ENCODE measurements at regions not wholly inside any gene's neighbourhood (a gene's known extent, or its start where the extent isn't known, plus 50 kb on each side); places are given as distances from the start of the nearest gene placed in this dataset.

GRCh38 chr14:66152747-66153146 is 333.4 kb upstream of the CCDC196 start:
- no peak for DNase-seq
- no peak overlapping the region for H3K4me3 ChIP-seq (ENCODE audit: low read length in 2 of 2)
- H3K4me1 ChIP-seq (ENCODE audit: insufficient read depth, low read length), result no peaks in the 10 kb centered on the region
- no peak overlapping the region for H3K27ac Mint-ChIP-seq
- H3K27me3 ChIP-seq (ENCODE audit: insufficient read depth, low read length), result no peaks in the 10 kb centered on the region
- no peaks in the 10 kb centered on the region for H3K36me3 ChIP-seq (ENCODE audit: insufficient read depth, low read length)
- CTCF ChIA-PET (ENCODE audit: partially characterized antibody), result no interaction called here
- peaks cover 0 to 3% of the 10 kb centered on the region in 2 donors for H3K36me3 Mint-ChIP-seq
- peaks cover 0 to 5% (median 0%) of the 10 kb centered on the region in 8 donors for H3K9me3 Mint-ChIP-seq
- H3K27me3 Mint-ChIP-seq, result peaks cover 0 to 4% of the 10 kb centered on the region in 2 donors
- no peak overlapping the region for H3K4me3 Mint-ChIP-seq
- intact Hi-C loops (cut with micrococcal nuclease), result no loop called here
- H3K4me1 Mint-ChIP-seq, result no peaks in the 10 kb centered on the region
- H3K27ac ChIP-seq (ENCODE audit: low read depth, low read length), result no peak overlapping the region
- POLR2A ChIA-PET (ENCODE audit: partially characterized antibody), result no interaction called here
- no peaks in the 10 kb centered on the region for H3K9me3 ChIP-seq (ENCODE audit: control insufficient read depth in 1 of 2, low read length in 2 of 2)

- Histone ChIP-seq H3K36me3 (ENCODE audit: insufficient read depth, low read length) (no peaks in the 10 kb centered on the region), H3K27ac (ENCODE audit: low read depth, low read length) (no peak overlapping the region), H3K27me3 (ENCODE audit: insufficient read depth, low read length) (no peaks in the 10 kb centered on the region), H3K9me3 (ENCODE audit: control insufficient read depth in 1 of 2, low read length in 2 of 2) (no peaks in the 10 kb centered on the region), H3K4me3 (ENCODE audit: low read length in 2 of 2) (no peak overlapping the region), H3K4me1 (ENCODE audit: insufficient read depth, low read length) (no peaks in the 10 kb centered on the region)
- Mint-ChIP-seq H3K27me3 (peaks cover 11 to 13% of the 10 kb centered on the region in 2 donors), H3K9me3 (peaks cover 0 to 5% (median 0%) of the 10 kb centered on the region in 8 donors), H3K36me3 (no peaks in the 10 kb centered on the region), H3K4me3 (no peak overlapping the region), H3K4me1 (no peaks in the 10 kb centered on the region), H3K27ac (no peak overlapping the region)
- intact Hi-C loops (cut with micrococcal nuclease), result no loop called here
- CTCF ChIA-PET (ENCODE audit: partially characterized antibody), result no interaction called here
- no peak for DNase-seq
- POLR2A ChIA-PET (ENCODE audit: partially characterized antibody), result no interaction called here
These were observed 323.1 kb upstream of the CCDC196 start for GRCh38 chr14:66163023-66163422.

- no peak overlapping the region for H3K4me3 ChIP-seq (ENCODE audit: low read length in 2 of 2)
- H3K4me1 ChIP-seq (ENCODE audit: insufficient read depth, low read length), result no peaks in the 10 kb centered on the region
- peaks cover 8 to 15% of the 10 kb centered on the region in 2 donors for H3K27me3 Mint-ChIP-seq
- no peak for DNase-seq
- ChIA-PET CTCF (ENCODE audit: partially characterized antibody) (no interaction called here), POLR2A (ENCODE audit: partially characterized antibody) (no interaction called here)
- no peak overlapping the region for H3K27ac Mint-ChIP-seq
- H3K36me3 ChIP-seq (ENCODE audit: insufficient read depth, low read length), result no peaks in the 10 kb centered on the region
- H3K9me3 ChIP-seq (ENCODE audit: control insufficient read depth in 1 of 2, low read length in 2 of 2), result no peaks in the 10 kb centered on the region
- no peaks in the 10 kb centered on the region for H3K4me1 Mint-ChIP-seq
- peaks cover 0 to 3% (median 0%) of the 10 kb centered on the region in 8 donors for H3K9me3 Mint-ChIP-seq
- no peak overlapping the region for H3K27ac ChIP-seq (ENCODE audit: low read depth, low read length)
- no peaks in the 10 kb centered on the region for H3K36me3 Mint-ChIP-seq
- H3K27me3 ChIP-seq (ENCODE audit: insufficient read depth, low read length), result no peaks in the 10 kb centered on the region
- intact Hi-C loops (cut with micrococcal nuclease), result no loop called here
- H3K4me3 Mint-ChIP-seq, result no peak overlapping the region
These were observed 320.8 kb upstream of the CCDC196 start for GRCh38 chr14:66165337-66165736.

GRCh38 chr14:66174453-66174891 is 311.7 kb upstream of the CCDC196 start:
- Mint-ChIP-seq H3K27ac (no peak overlapping the region), H3K4me3 (no peak overlapping the region), H3K27me3 (peaks cover 13% of the 10 kb centered on the region in 2 donors), H3K4me1 (no peaks in the 10 kb centered on the region), H3K36me3 (no peaks in the 10 kb centered on the region), H3K9me3 (peaks cover 0 to under 1% (median 0%) of the 10 kb centered on the region in 8 donors)
- ChIA-PET CTCF (ENCODE audit: partially characterized antibody) (no interaction called here), POLR2A (ENCODE audit: partially characterized antibody) (no interaction called here)
- Histone ChIP-seq H3K9me3 (ENCODE audit: control insufficient read depth in 1 of 2, low read length in 2 of 2) (no peaks in the 10 kb centered on the region), H3K36me3 (ENCODE audit: insufficient read depth, low read length) (no peaks in the 10 kb centered on the region), H3K27me3 (ENCODE audit: insufficient read depth, low read length) (peaks cover 4% of the 10 kb centered on the region), H3K27ac (ENCODE audit: low read depth, low read length) (no peak overlapping the region), H3K4me3 (ENCODE audit: low read length in 2 of 2) (no peak overlapping the region), H3K4me1 (ENCODE audit: insufficient read depth, low read length) (no peaks in the 10 kb centered on the region)
- no peak for DNase-seq
- intact Hi-C loops (cut with micrococcal nuclease), result no loop called here

- Mint-ChIP-seq H3K4me3 (no peak overlapping the region), H3K9me3 (peaks cover 0 to 8% (median 0%) of the 10 kb centered on the region in 8 donors), H3K27ac (no peak overlapping the region), H3K27me3 (peaks cover 4 to 13% of the 10 kb centered on the region in 2 donors), H3K4me1 (no peaks in the 10 kb centered on the region), H3K36me3 (no peaks in the 10 kb centered on the region)
- CTCF ChIA-PET (ENCODE audit: partially characterized antibody), result no interaction called here
- H3K4me1 ChIP-seq (ENCODE audit: insufficient read depth, low read length), result no peaks in the 10 kb centered on the region
- POLR2A ChIA-PET (ENCODE audit: partially characterized antibody), result no interaction called here
- no peak for DNase-seq
- H3K36me3 ChIP-seq (ENCODE audit: insufficient read depth, low read length), result no peaks in the 10 kb centered on the region
- no peak overlapping the region for H3K27ac ChIP-seq (ENCODE audit: low read depth, low read length)
- no peaks in the 10 kb centered on the region for H3K9me3 ChIP-seq (ENCODE audit: control insufficient read depth in 1 of 2, low read length in 2 of 2)
- no peak overlapping the region for H3K4me3 ChIP-seq (ENCODE audit: low read length in 2 of 2)
- intact Hi-C loops (cut with micrococcal nuclease), result no loop called here
- H3K27me3 ChIP-seq (ENCODE audit: insufficient read depth, low read length), result no peaks in the 10 kb centered on the region
These were observed 308.2 kb upstream of the CCDC196 start for GRCh38 chr14:66177935-66178334.

GRCh38 chr14:66196670-66197069 is 289.5 kb upstream of the CCDC196 start:
- POLR2A ChIA-PET (ENCODE audit: partially characterized antibody), result no interaction called here
- no peaks in the 10 kb centered on the region for H3K9me3 ChIP-seq (ENCODE audit: control insufficient read depth in 1 of 2, low read length in 2 of 2)

GRCh38 chr14:66197276-66197675 is 288.9 kb upstream of the CCDC196 start:
- H3K36me3 ChIP-seq (ENCODE audit: insufficient read depth, low read length), result no peaks in the 10 kb centered on the region
- Mint-ChIP-seq H3K27me3 (peaks cover 10 to 14% of the 10 kb centered on the region in 2 donors), H3K27ac (no peak overlapping the region), H3K36me3 (peaks cover 0 to 8% of the 10 kb centered on the region in 2 donors), H3K4me3 (no peak overlapping the region), H3K9me3 (peaks cover 2 to 20% (median 13%) of the 10 kb centered on the region in 8 donors), H3K4me1 (no peaks in the 10 kb centered on the region)
- H3K4me3 ChIP-seq (ENCODE audit: low read length in 2 of 2), result no peak overlapping the region
- H3K27me3 ChIP-seq (ENCODE audit: insufficient read depth, low read length), result no peaks in the 10 kb centered on the region
- CTCF ChIA-PET (ENCODE audit: partially characterized antibody), result no interaction called here
- intact Hi-C loops (cut with micrococcal nuclease), result no loop called here
- no peak for DNase-seq
- H3K4me1 ChIP-seq (ENCODE audit: insufficient read depth, low read length), result no peaks in the 10 kb centered on the region
- no peak overlapping the region for H3K27ac ChIP-seq (ENCODE audit: low read depth, low read length)
- no peaks in the 10 kb centered on the region for H3K9me3 ChIP-seq (ENCODE audit: control insufficient read depth in 1 of 2, low read length in 2 of 2)
- POLR2A ChIA-PET (ENCODE audit: partially characterized antibody), result no interaction called here

More at GRCh38 chr14:66196670-66197069, 289.5 kb upstream of the CCDC196 start:
- intact Hi-C loops (cut with micrococcal nuclease), result no loop called here
- DNase-seq, result no peak
- CTCF ChIA-PET (ENCODE audit: partially characterized antibody), result no interaction called here
- H3K4me3 Mint-ChIP-seq, result no peak overlapping the region
- H3K27ac ChIP-seq (ENCODE audit: low read depth, low read length), result no peak overlapping the region
- H3K27me3 ChIP-seq (ENCODE audit: insufficient read depth, low read length), result no peaks in the 10 kb centered on the region
- peaks cover 0 to 8% of the 10 kb centered on the region in 2 donors for H3K36me3 Mint-ChIP-seq
- peaks cover 2 to 18% (median 10%) of the 10 kb centered on the region in 8 donors for H3K9me3 Mint-ChIP-seq
- no peak overlapping the region for H3K27ac Mint-ChIP-seq
- H3K27me3 Mint-ChIP-seq, result peaks cover 10 to 12% of the 10 kb centered on the region in 2 donors
- H3K4me3 ChIP-seq (ENCODE audit: low read length in 2 of 2), result no peak overlapping the region
- no peaks in the 10 kb centered on the region for H3K36me3 ChIP-seq (ENCODE audit: insufficient read depth, low read length)
- H3K4me1 ChIP-seq (ENCODE audit: insufficient read depth, low read length), result no peaks in the 10 kb centered on the region
- no peaks in the 10 kb centered on the region for H3K4me1 Mint-ChIP-seq

GRCh38 chr14:66206554-66206953 is 279.6 kb upstream of the CCDC196 start:
- Mint-ChIP-seq H3K4me3 (no peak overlapping the region), H3K36me3 (no peaks in the 10 kb centered on the region), H3K9me3 (peaks cover 2 to 51% (median 42%) of the 10 kb centered on the region in 8 donors), H3K27ac (no peak overlapping the region), H3K27me3 (peaks cover 2 to 4% of the 10 kb centered on the region in 2 donors), H3K4me1 (no peaks in the 10 kb centered on the region)
- no peaks in the 10 kb centered on the region for H3K4me1 ChIP-seq (ENCODE audit: insufficient read depth, low read length)
- intact Hi-C loops (cut with micrococcal nuclease), result no loop called here
- ChIA-PET CTCF (ENCODE audit: partially characterized antibody) (no interaction called here), POLR2A (ENCODE audit: partially characterized antibody) (no interaction called here)
- H3K27me3 ChIP-seq (ENCODE audit: insufficient read depth, low read length), result no peaks in the 10 kb centered on the region
- no peak overlapping the region for H3K4me3 ChIP-seq (ENCODE audit: low read length in 2 of 2)
- H3K36me3 ChIP-seq (ENCODE audit: insufficient read depth, low read length), result no peaks in the 10 kb centered on the region
- H3K27ac ChIP-seq (ENCODE audit: low read depth, low read length), result no peak overlapping the region
- peaks cover 0 to 3% of the 10 kb centered on the region in 2 donors for H3K9me3 ChIP-seq (ENCODE audit: control insufficient read depth in 1 of 2, low read length in 2 of 2)
- DNase-seq, result no peak

Measured in CD4-positive, alpha-beta memory T cell (primary cell).